ENCODE measurements at regions not wholly inside any gene's neighbourhood (a gene's known extent, or its start where the extent isn't known, plus 50 kb on each side); places are given as distances from the start of the nearest gene placed in this dataset.

GRCh38 chr15:47951781-47952180, 169.0 kb upstream of the SLC24A5 start:
- TF ChIP-seq CTCF (IDR thresholded peaks at IDR 0.05), result no peak
- no peak for TF ChIP-seq POLR2AphosphoS5 (IDR thresholded peaks at IDR 0.05)
- TF ChIP-seq POLR2A (IDR thresholded peaks at IDR 0.05), result no peak

All from suprapubic skin (tissue), 4 donors.